GM12878 (cell line): ENCODE measurements at regions not wholly inside any gene's neighbourhood (a gene's known extent, or its start where the extent isn't known, plus 50 kb on each side); places are given as distances from the start of the nearest gene placed in this dataset.

ENCODE experiments used
- ATAC-seq: fragments of 200-7000 bp; cut with Tn5 transposase; 3 replicates; pipeline ENCODE4 v1.9.1; 2020; ENCODE audit warnings: mild to moderate bottlenecking, moderate library complexity
- BruUV-seq: library from RNA; stranded (reverse); fragments of 400-500 nt; replicated peaks from 2 replicates; lab custom pipeline; 2021; lab: Mats Ljungman, UMichigan
- CTCF ChIA-PET: fragments of 300-600 bp; sonication (Branson Sonifier 250); formaldehyde crosslinking; extraction: SDS; loops from one replicate; lab custom pipeline; 2021; ENCODE audit warnings: inconsistent platforms; lab: Yijun Ruan, JAX
- POLR2A ChIA-PET: fragments of 350-600 bp; formaldehyde crosslinking; extraction: SDS; loops from one replicate; lab custom pipeline; 2021; ENCODE audit warnings: inconsistent platforms; lab: Charles Lee
- RAD21 ChIA-PET: fragments of 300-600 bp; sonication (Branson Sonifier 250); formaldehyde crosslinking; loops from one replicate; lab custom pipeline; 2023; ENCODE audit warnings: antibody characterized with exemption; ENCODE audit not compliant: unreplicated experiment; lab: Charles Lee
- SMC1A ChIA-PET: fragments of 300-600 bp; sonication (Branson Sonifier 250); formaldehyde crosslinking; loops from one replicate; lab custom pipeline; 2023; ENCODE audit not compliant: unreplicated experiment, uncharacterized antibody; lab: Charles Lee
- DNase-seq: peaks from one replicate; pipeline ENCODE4 v3.0.0-alpha.2; 2011; ENCODE audit warnings: low read depth, low spot score
- FAIRE-seq: peaks from 3 replicates; lab custom pipeline; 2011; peaks lifted over from hg19 to GRCh38; lab: Jason Lieb, UNC
- H2AFZ ChIP-seq: 2 replicates; pipeline ENCODE4 v1.6.0; 2011; ENCODE audit warnings: low read depth, low read length, control low read depth; ENCODE audit not compliant: control insufficient read depth
- H3K27ac ChIP-seq: 2 replicates; pipeline ENCODE4 v1.5.1; 2011; ENCODE audit warnings: control low read depth; ENCODE audit not compliant: control insufficient read depth, insufficient read depth
- H3K27me3 ChIP-seq, 2 experiments: replicated peaks in 1 of 2; 2 replicates each; pipeline versions ENCODE4 v1.6.0 to v1.6.1; 2011; ENCODE audit warnings: low read length in 1 of 2; ENCODE audit not compliant: control insufficient read depth in 2 of 2, insufficient read depth in 2 of 2
- H3K36me3 ChIP-seq, 2 experiments: 2 replicates each; pipeline ENCODE4 v1.5.1; 2011; ENCODE audit warnings: low read length in 1 of 2; ENCODE audit not compliant: control insufficient read depth in 2 of 2, insufficient read depth in 2 of 2
- H3K4me1 ChIP-seq: 2 replicates; pipeline ENCODE4 v1.6.1; 2011; ENCODE audit warnings: mild to moderate bottlenecking, low read length, moderate library complexity, mixed read lengths; ENCODE audit not compliant: control insufficient read depth, insufficient read depth
- H3K4me2 ChIP-seq: 2 replicates; pipeline ENCODE4 v1.6.0; 2011; ENCODE audit warnings: control low read depth; ENCODE audit not compliant: control insufficient read depth, insufficient read depth
- H3K4me3 ChIP-seq: fragments of 200-600 bp; sonication (generic); 2 replicates; pipeline ENCODE4 v1.5.1; 2016
- H3K79me2 ChIP-seq: 2 replicates; pipeline ENCODE4 v1.6.0; 2011; ENCODE audit warnings: low read length; ENCODE audit not compliant: control insufficient read depth, insufficient read depth
- H3K9ac ChIP-seq: 2 replicates; pipeline ENCODE4 v1.8.0; 2011; ENCODE audit warnings: low read length, control low read depth, mixed read lengths; ENCODE audit not compliant: control insufficient read depth, insufficient read depth
- H3K9me3 ChIP-seq: replicated peaks from 3 replicates; pipeline ENCODE4 v1.5.1; 2011; ENCODE audit warnings: mild to moderate bottlenecking, low read length; ENCODE audit not compliant: control insufficient read depth, insufficient read depth
- H4K20me1 ChIP-seq: 2 replicates; pipeline ENCODE4 v1.6.0; 2011; ENCODE audit not compliant: control insufficient read depth, insufficient read depth
- CUX1 ChIP-seq: IDR thresholded peaks from 2 replicates; pipeline ENCODE4 v1.6.1; 2012; ENCODE audit warnings: improper control_type of control experiment, low read depth, low read length; ENCODE audit not compliant: insufficient replicate concordance
- HDAC2 ChIP-seq: fragments of 200-600 bp; sonication (generic); IDR thresholded peaks from 2 replicates; pipeline ENCODE4 v1.6.1; 2017
- HSF1 ChIP-seq: fragments of 150-350 bp; IDR thresholded peaks from 2 replicates; pipeline ENCODE4 v1.6.1; 2014; ENCODE audit warnings: mild to moderate bottlenecking, low read depth, low read length
- MEF2B ChIP-seq: fragments of 450-650 bp; IDR thresholded peaks from 2 replicates; pipeline ENCODE4 v1.6.1; 2018; ENCODE audit warnings: mild to moderate bottlenecking, moderate library complexity; ENCODE audit not compliant: partially characterized antibody, poor library complexity, severe bottlenecking
- NFYB ChIP-seq: IDR thresholded peaks from 2 replicates; pipeline ENCODE4 v1.6.1; 2011; ENCODE audit warnings: low read depth, mild to moderate bottlenecking, low read length, improper control_type of control experiment, moderate library complexity; ENCODE audit not compliant: insufficient read depth
- POLR2AphosphoS2 ChIP-seq: IDR thresholded peaks from 2 replicates; pipeline ENCODE4 v1.6.1; 2011; ENCODE audit warnings: low read depth, mild to moderate bottlenecking, low read length, improper control_type of control experiment, moderate library complexity
- SMARCA5 ChIP-seq: fragments of 450-650 bp; IDR thresholded peaks from 2 replicates; pipeline ENCODE4 v1.6.1; 2017; ENCODE audit warnings: mild to moderate bottlenecking
- STAT3 ChIP-seq: IDR thresholded peaks from 2 replicates; pipeline ENCODE4 v1.6.1; 2011; ENCODE audit warnings: low read depth, low read length, improper control_type of control experiment
- TCF3 ChIP-seq: IDR thresholded peaks from 2 replicates; pipeline ENCODE4 v1.6.1; 2012; ENCODE audit warnings: low read depth, mild to moderate bottlenecking, low read length, borderline replicate concordance; ENCODE audit not compliant: insufficient read depth
- ZNF622 ChIP-seq: fragments of 450-650 bp; IDR thresholded peaks from 2 replicates; pipeline ENCODE4 v1.6.1; 2017; ENCODE audit warnings: mild to moderate bottlenecking, inconsistent platforms
- WGBS: methylation state at CpG from one replicate; pipeline ENCODE4 v1.1.6; 2016; ENCODE audit warnings: low lambda C conversion rate; ENCODE audit not compliant: insufficient replicate concordance, insufficient coverage; ENCODE audit errors: missing lambda C conversion rate; 5-methylcytosine and 5-hydroxymethylcytosine counted together
- in situ Hi-C: fragments of 300-500 bp; cut with MboI; formaldehyde crosslinking; loops from 9 replicates; pipeline ENCODE4 v1.14.3; 2018; ENCODE audit warnings: mixed read lengths
- intact Hi-C: fragments of 100-400 bp; cut with micrococcal nuclease; formaldehyde crosslinking; loops from one replicate; pipeline ENCODE4 v1.14.2; 2022; ENCODE audit not compliant: unreplicated experiment

GRCh38 chr16:85208643-85209520 is 96.6 kb upstream of the CIBAR2 start:
- DNase-seq (no peak), FAIRE-seq (no peak), ATAC-seq (no peak)
- Histone ChIP-seq H3K79me2 (no peaks in the 10 kb centered on the region), H4K20me1 (no peaks in the 10 kb centered on the region), H3K9me3 (no peaks in the 10 kb centered on the region; the same call in 1 of the 3 replicates), H3K36me3 (no peaks in the 10 kb centered on the region), H3K27ac (no peak overlapping the region), H3K27me3 (no peaks in the 10 kb centered on the region), H3K4me1 (no peaks in the 10 kb centered on the region), H3K4me2 (no peak overlapping the region), H3K9ac (no peak overlapping the region), H2AFZ (no peak overlapping the region), H3K4me3 (no peak overlapping the region)
- SMC1A ChIA-PET: interaction anchor here (1.1 kb wide), 1 partner anchor 18 kb away, joined by 4 read pairs; no protein-coding TSS in a partner anchor
- intact Hi-C loops (no loop called here), in situ Hi-C loops (no loop called here)
- TF ChIP-seq CUX1 (no peak), ZNF622 (no peak), NFYB (no peak), HSF1 (no peak), TCF3 (no peak), SMARCA5 (no peak), HDAC2 (no peak), STAT3 (no peak), POLR2AphosphoS2 (no peak), MEF2B (no peak)
- CTCF ChIA-PET: interaction anchor here (0.7 kb wide), 1 partner anchor 94 kb away, joined by 3 read pairs; no protein-coding TSS in a partner anchor
- no TSS peak for BruUV-seq
- RAD21 ChIA-PET: no interaction called here
- 81% methylated on average over 37 of the region's 38 CpGs for WGBS
- POLR2A ChIA-PET: no interaction called here
